ENCODE measurements at regions not wholly inside any gene's neighbourhood (a gene's known extent, or its start where the extent isn't known, plus 50 kb on each side); places are given as distances from the start of the nearest gene placed in this dataset.

- TF ChIP-seq CHD7 (IDR thresholded peaks at IDR 0.05; ENCODE audit: insufficient replicate concordance, low read length) (no peak), GTF2F1 (IDR thresholded peaks at IDR 0.05; ENCODE audit: borderline replicate concordance, low read depth, low read length) (no peak), SP1 (IDR thresholded peaks at IDR 0.05; ENCODE audit: low read depth, low read length) (no peak)
These were observed 146.7 kb downstream of the DYRK2 start (continued) for GRCh38 chr12:67795236-67795635.

Data from H1 (cell line).